ENCODE measurements at regions not wholly inside any gene's neighbourhood (a gene's known extent, or its start where the extent isn't known, plus 50 kb on each side); places are given as distances from the start of the nearest gene placed in this dataset.

DNA sequence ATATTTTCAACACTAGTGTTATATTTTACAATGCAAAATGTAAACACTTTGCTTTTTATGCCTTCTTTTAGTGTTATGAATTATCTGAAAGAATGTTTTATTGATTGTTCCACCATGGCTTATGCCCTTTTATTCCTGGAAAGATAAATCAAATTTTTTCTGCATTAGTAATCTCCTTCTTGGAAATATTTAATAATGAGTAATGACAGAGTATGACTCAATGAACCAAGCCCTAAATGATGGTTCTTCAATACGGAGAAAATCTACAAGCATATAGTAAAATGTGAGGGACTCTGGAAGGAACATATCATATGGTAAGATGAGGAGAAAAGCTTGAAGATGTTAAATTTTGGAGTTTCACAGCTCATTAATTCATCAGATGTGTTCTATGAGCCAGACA, 929.6 kb downstream of the C6orf118 start:
- no peaks in the 10 kb centered on the region for H3K9me3 ChIP-seq (ENCODE audit: insufficient read depth, low read depth, low read length)
- no peak overlapping the region for H3K4me2 ChIP-seq (ENCODE audit: low read depth, low read length, poor library complexity, severe bottlenecking)
- H3K36me3 ChIP-seq (ENCODE audit: insufficient read depth, low read length), result no peaks in the 10 kb centered on the region
- H3K4me3 ChIP-seq (ENCODE audit: low read length, poor library complexity, severe bottlenecking), result no peak overlapping the region
- no peaks in the 10 kb centered on the region for H3K4me1 ChIP-seq (ENCODE audit: insufficient read depth, low read length, poor library complexity, severe bottlenecking)
- H3F3A ChIP-seq (ENCODE audit: low read depth), result no peaks in the 10 kb centered on the region
- no peaks in the 10 kb centered on the region for H3K79me2 ChIP-seq (ENCODE audit: insufficient read depth, low read length)
- no peaks in the 10 kb centered on the region for H3K9me2 ChIP-seq (replicated peaks; ENCODE audit: low read depth, low read length)
- TF ChIP-seq EZH2phosphoT487 (IDR thresholded peaks at IDR 0.05; ENCODE audit: borderline replicate concordance), result no peak
- TF ChIP-seq, protein P1, sequence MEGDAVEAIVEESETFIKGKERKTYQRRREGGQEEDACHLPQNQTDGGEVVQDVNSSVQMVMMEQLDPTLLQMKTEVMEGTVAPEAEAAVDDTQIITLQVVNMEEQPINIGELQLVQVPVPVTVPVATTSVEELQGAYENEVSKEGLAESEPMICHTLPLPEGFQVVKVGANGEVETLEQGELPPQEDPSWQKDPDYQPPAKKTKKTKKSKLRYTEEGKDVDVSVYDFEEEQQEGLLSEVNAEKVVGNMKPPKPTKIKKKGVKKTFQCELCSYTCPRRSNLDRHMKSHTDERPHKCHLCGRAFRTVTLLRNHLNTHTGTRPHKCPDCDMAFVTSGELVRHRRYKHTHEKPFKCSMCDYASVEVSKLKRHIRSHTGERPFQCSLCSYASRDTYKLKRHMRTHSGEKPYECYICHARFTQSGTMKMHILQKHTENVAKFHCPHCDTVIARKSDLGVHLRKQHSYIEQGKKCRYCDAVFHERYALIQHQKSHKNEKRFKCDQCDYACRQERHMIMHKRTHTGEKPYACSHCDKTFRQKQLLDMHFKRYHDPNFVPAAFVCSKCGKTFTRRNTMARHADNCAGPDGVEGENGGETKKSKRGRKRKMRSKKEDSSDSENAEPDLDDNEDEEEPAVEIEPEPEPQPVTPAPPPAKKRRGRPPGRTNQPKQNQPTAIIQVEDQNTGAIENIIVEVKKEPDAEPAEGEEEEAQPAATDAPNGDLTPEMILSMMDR (conservative IDR thresholded peaks at IDR 0.05; ENCODE audit: low read length), result no peak
- no peak overlapping the region for H3K9ac ChIP-seq (ENCODE audit: low read depth, low read length, poor library complexity, severe bottlenecking)
- H2AFZ ChIP-seq (ENCODE audit: low read length), result no peak overlapping the region
- H4K20me1 ChIP-seq (ENCODE audit: insufficient read depth, low read length, poor library complexity, severe bottlenecking), result no peaks in the 10 kb centered on the region
- H3K27me3 ChIP-seq (ENCODE audit: insufficient read depth, low read length, poor library complexity, severe bottlenecking), result no peaks in the 10 kb centered on the region

- Histone ChIP-seq H3K27me3 (ENCODE audit: insufficient read depth, low read length, poor library complexity, severe bottlenecking) (no peaks in the 10 kb centered on the region), H3K9me3 (ENCODE audit: insufficient read depth, low read depth, low read length) (no peaks in the 10 kb centered on the region), H3K79me2 (ENCODE audit: insufficient read depth, low read length) (no peaks in the 10 kb centered on the region)
Measured at GRCh38 chr6:164378330-164378729, 931.1 kb downstream of the C6orf118 start.

GRCh38 chr6:164377348-164377918, 932.0 kb downstream of the C6orf118 start:
- H3K9me2 ChIP-seq (replicated peaks; ENCODE audit: low read depth, low read length), result no peaks in the 10 kb centered on the region
- no peaks in the 10 kb centered on the region for H4K20me1 ChIP-seq (ENCODE audit: insufficient read depth, low read length, poor library complexity, severe bottlenecking)
- H3K36me3 ChIP-seq (ENCODE audit: insufficient read depth, low read length), result no peaks in the 10 kb centered on the region
- H3F3A ChIP-seq (ENCODE audit: low read depth), result no peaks in the 10 kb centered on the region
- TF ChIP-seq EZH2phosphoT487 (IDR thresholded peaks at IDR 0.05; ENCODE audit: borderline replicate concordance), result no peak
- TF ChIP-seq, protein P1 (conservative IDR thresholded peaks at IDR 0.05; ENCODE audit: low read length), result no peak
- H3K9me3 ChIP-seq (ENCODE audit: insufficient read depth, low read depth, low read length), result no peaks in the 10 kb centered on the region
- H3K4me1 ChIP-seq (ENCODE audit: insufficient read depth, low read length, poor library complexity, severe bottlenecking), result no peaks in the 10 kb centered on the region
- no peak overlapping the region for H3K9ac ChIP-seq (ENCODE audit: low read depth, low read length, poor library complexity, severe bottlenecking)
- no peak overlapping the region for H3K4me2 ChIP-seq (ENCODE audit: low read depth, low read length, poor library complexity, severe bottlenecking)
- H3K27me3 ChIP-seq (ENCODE audit: insufficient read depth, low read length, poor library complexity, severe bottlenecking), result no peaks in the 10 kb centered on the region
- H3K4me3 ChIP-seq (ENCODE audit: low read length, poor library complexity, severe bottlenecking), result no peak overlapping the region
- no peak overlapping the region for H2AFZ ChIP-seq (ENCODE audit: low read length)
- H3K79me2 ChIP-seq (ENCODE audit: insufficient read depth, low read length), result no peaks in the 10 kb centered on the region

More at GRCh38 chr6:164378330-164378729, 931.1 kb downstream of the C6orf118 start:
- no peaks in the 10 kb centered on the region for H4K20me1 ChIP-seq (ENCODE audit: insufficient read depth, low read length, poor library complexity, severe bottlenecking)
- TF ChIP-seq, protein P1 (conservative IDR thresholded peaks at IDR 0.05; ENCODE audit: low read length), result no peak
- TF ChIP-seq EZH2phosphoT487 (IDR thresholded peaks at IDR 0.05; ENCODE audit: borderline replicate concordance), result no peak
- H3K36me3 ChIP-seq (ENCODE audit: insufficient read depth, low read length), result no peaks in the 10 kb centered on the region
- H3K4me1 ChIP-seq (ENCODE audit: insufficient read depth, low read length, poor library complexity, severe bottlenecking), result no peaks in the 10 kb centered on the region
- no peak overlapping the region for H3K9ac ChIP-seq (ENCODE audit: low read depth, low read length, poor library complexity, severe bottlenecking)
- no peaks in the 10 kb centered on the region for H3F3A ChIP-seq (ENCODE audit: low read depth)
- H3K4me2 ChIP-seq (ENCODE audit: low read depth, low read length, poor library complexity, severe bottlenecking), result no peak overlapping the region
- no peak overlapping the region for H2AFZ ChIP-seq (ENCODE audit: low read length)
- H3K4me3 ChIP-seq (ENCODE audit: low read length, poor library complexity, severe bottlenecking), result no peak overlapping the region
- H3K9me2 ChIP-seq (replicated peaks; ENCODE audit: low read depth, low read length), result no peaks in the 10 kb centered on the region
